ENCODE measurements at regions not wholly inside any gene's neighbourhood (a gene's known extent, or its start where the extent isn't known, plus 50 kb on each side); places are given as distances from the start of the nearest gene placed in this dataset. TPM values are rescaled to one million over a fixed set of nuclear protein-coding genes. Genes with fewer than 3 reads are reported as not detected.

DNA sequence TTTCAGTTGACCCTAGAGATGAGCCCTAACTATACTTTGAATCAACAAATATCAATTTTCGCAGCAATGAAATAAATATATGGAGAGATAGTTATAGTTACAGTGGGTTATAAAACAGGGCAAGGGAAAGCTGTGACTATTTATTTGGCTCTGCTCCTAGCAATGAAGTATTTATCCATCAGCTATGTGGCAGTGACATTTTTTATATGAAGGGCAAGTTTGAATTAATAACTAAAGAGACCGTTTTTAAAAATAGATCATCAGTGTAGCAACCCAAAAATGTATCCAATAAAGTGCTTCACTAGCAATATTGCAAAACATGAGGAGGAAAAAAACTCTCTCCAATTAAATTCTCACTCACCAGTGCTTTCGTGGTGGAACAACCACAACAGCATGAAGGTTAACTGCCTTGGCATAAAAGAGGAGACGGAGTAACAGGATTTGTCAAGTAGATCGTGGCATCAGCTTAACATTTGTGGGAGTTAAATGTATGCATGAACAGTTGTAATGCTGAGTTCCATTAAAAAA, 58.1 kb upstream of the NUDT4 start:
- Histone ChIP-seq H3K27ac (no peak overlapping the region), H3K4me3 (no peak overlapping the region), H3K9me3 (no peaks in the 10 kb centered on the region), H3K4me1 (no peaks in the 10 kb centered on the region), H3K27me3 (no peaks in the 10 kb centered on the region), H3K36me3 (no peaks in the 10 kb centered on the region)
- TF ChIP-seq POLR2A (IDR thresholded peaks at IDR 0.05): no peak
- TF ChIP-seq, protein P1, sequence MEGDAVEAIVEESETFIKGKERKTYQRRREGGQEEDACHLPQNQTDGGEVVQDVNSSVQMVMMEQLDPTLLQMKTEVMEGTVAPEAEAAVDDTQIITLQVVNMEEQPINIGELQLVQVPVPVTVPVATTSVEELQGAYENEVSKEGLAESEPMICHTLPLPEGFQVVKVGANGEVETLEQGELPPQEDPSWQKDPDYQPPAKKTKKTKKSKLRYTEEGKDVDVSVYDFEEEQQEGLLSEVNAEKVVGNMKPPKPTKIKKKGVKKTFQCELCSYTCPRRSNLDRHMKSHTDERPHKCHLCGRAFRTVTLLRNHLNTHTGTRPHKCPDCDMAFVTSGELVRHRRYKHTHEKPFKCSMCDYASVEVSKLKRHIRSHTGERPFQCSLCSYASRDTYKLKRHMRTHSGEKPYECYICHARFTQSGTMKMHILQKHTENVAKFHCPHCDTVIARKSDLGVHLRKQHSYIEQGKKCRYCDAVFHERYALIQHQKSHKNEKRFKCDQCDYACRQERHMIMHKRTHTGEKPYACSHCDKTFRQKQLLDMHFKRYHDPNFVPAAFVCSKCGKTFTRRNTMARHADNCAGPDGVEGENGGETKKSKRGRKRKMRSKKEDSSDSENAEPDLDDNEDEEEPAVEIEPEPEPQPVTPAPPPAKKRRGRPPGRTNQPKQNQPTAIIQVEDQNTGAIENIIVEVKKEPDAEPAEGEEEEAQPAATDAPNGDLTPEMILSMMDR (IDR thresholded peaks at IDR 0.05): no peak
- intact Hi-C loops (cut with DNase I; ENCODE audit: low total_unique reads): no loop called here
- no peak for DNase-seq

DNA sequence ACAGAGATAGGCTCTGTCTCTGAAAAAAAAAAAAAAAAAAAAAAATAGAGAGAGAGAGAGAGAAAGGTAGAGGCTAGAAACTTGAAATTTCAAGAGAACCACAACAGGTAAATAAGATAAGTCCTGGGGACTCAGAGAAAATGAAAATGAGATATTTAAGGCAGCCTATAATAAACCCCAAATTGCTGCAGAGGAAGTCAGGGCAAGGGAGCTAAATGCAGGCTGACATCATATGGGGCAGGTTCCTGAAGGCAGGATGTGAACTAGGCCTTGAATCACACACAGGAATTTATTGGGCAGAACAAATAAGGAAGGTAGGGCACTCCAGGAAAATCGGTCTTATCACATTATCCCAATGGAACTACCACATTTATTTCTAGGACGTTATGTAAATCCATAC, 54.9 kb upstream of the NUDT4 start:
- Histone ChIP-seq H3K9me3 (no peaks in the 10 kb centered on the region), H3K4me1 (no peaks in the 10 kb centered on the region), H3K36me3 (no peaks in the 10 kb centered on the region), H3K27ac (no peak overlapping the region), H3K4me3 (no peak overlapping the region), H3K27me3 (no peaks in the 10 kb centered on the region)
- TF ChIP-seq POLR2A (IDR thresholded peaks at IDR 0.05): no peak
- TF ChIP-seq, protein P1 (IDR thresholded peaks at IDR 0.05): no peak
- intact Hi-C loops (cut with DNase I; ENCODE audit: low total_unique reads): no loop called here
- no peak for DNase-seq

DNA sequence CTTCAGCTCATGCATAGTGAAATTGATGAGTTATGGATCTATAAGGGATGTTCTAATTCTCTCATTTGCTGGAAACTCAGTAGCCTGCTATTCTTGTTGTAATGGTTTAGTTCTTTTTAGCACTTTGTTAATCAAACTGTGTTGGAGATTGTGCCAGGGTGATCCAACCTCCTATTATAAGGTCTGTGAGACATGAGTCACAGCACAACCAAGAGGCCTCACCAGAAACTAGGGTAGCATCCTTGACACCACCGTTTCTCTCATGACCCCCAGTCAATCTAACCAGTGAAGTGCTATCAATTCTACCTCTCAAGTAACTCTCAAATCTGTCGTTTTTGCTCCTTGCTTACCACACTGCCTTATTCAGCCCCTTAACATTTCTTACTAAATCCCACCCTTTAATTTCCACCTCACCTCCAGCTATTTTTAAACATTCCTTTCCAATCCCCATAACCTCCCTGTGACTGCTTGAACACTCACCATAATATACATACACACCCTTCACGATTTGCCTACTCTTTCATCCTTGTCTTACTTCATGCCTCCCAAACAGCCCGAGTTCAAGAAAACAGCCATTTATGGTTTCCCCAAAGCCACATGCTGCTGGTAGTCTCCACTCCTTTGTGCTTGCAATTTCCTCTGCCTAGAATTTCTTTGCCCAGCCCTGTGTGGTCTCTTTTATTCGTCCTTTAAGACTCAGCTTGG, 53.9 kb upstream of the NUDT4 start:
- Histone ChIP-seq H3K27ac (no peak overlapping the region), H3K27me3 (no peaks in the 10 kb centered on the region), H3K9me3 (no peaks in the 10 kb centered on the region), H3K4me1 (no peaks in the 10 kb centered on the region), H3K36me3 (no peaks in the 10 kb centered on the region), H3K4me3 (no peak overlapping the region)
- DNase-seq: no peak
- TF ChIP-seq, protein P1 (IDR thresholded peaks at IDR 0.05): no peak
- TF ChIP-seq POLR2A (IDR thresholded peaks at IDR 0.05): no peak
- intact Hi-C loops (cut with DNase I; ENCODE audit: low total_unique reads): no loop called here

DNA sequence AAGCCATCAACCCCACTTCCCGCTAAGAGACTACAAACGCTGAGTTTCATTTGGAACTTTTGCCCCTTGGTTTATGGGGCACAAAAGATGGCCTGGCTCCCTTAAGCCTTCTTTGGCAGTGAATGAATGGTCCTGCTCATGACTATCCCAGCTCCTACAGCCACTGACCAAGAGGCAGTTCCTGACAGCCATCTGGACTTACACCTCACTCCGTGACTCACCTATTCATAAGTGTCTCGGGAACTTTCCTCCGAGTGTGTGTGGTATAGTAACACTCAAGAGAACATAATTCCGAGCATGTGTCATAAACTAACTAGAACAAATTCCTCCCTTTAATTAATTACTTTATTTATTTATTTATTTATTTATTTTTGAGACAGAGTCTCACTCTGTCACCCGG, 51.9 kb upstream of the NUDT4 start:
- intact Hi-C loops (cut with DNase I; ENCODE audit: low total_unique reads): no loop called here
- Histone ChIP-seq H3K9me3 (no peaks in the 10 kb centered on the region), H3K36me3 (no peaks in the 10 kb centered on the region), H3K4me3 (no peak overlapping the region), H3K27me3 (no peaks in the 10 kb centered on the region), H3K27ac (no peak overlapping the region), H3K4me1 (no peaks in the 10 kb centered on the region)
- no peak for DNase-seq
- TF ChIP-seq, protein P1 (IDR thresholded peaks at IDR 0.05): no peak
- TF ChIP-seq POLR2A (IDR thresholded peaks at IDR 0.05): no peak

Small RNAs in the stretch of these regions (small RNA-seq; reads per million reads assigned to genes)
- gene RF00019 (not detected), gene RF00284 (not detected), gene RPL41P5 (not detected)

Data from uterus (tissue), 3 donors.